ENCODE measurements at regions not wholly inside any gene's neighbourhood (a gene's known extent, or its start where the extent isn't known, plus 50 kb on each side); places are given as distances from the start of the nearest gene placed in this dataset.

GRCh38 chr11:37002831-37003230 lies 404.8 kb upstream of the RAG2 start:
- TF ChIP-seq PAX5 (IDR thresholded peaks at IDR 0.05; ENCODE audit: borderline replicate concordance, low read depth, low read length) (no peak), ZNF24 (IDR thresholded peaks at IDR 0.05) (no peak), DPF2 (IDR thresholded peaks at IDR 0.05) (no peak), CTCF (IDR thresholded peaks at IDR 0.05 in 2 of 3, conservative IDR thresholded peaks at IDR 0.05 in 1 of 3; ENCODE audit: control insufficient read depth in 2 of 3, extremely low read depth in 1 of 3, insufficient read depth in 1 of 3, low read depth in 3 of 3, low read length in 3 of 3) (no peak), TARDBP (IDR thresholded peaks at IDR 0.05; ENCODE audit: borderline replicate concordance) (no peak), RFX5 (IDR thresholded peaks at IDR 0.05; ENCODE audit: low read depth, low read length) (no peak), NR2C2 (IDR thresholded peaks at IDR 0.05; ENCODE audit: borderline replicate concordance, control insufficient read depth, insufficient read length, low read depth) (no peak), EZH2 (IDR thresholded peaks at IDR 0.05; ENCODE audit: borderline replicate concordance, control insufficient read depth, low read depth, low read length) (no peak), BRCA1 (IDR thresholded peaks at IDR 0.05; ENCODE audit: low read depth, low read length) (no peak), EP300 (IDR thresholded peaks at IDR 0.05; ENCODE audit: borderline replicate concordance in 1 of 2, control insufficient read depth in 1 of 2, low read depth in 2 of 2, low read length in 2 of 2) (no peak), SIN3A (IDR thresholded peaks at IDR 0.05; ENCODE audit: low read depth, low read length) (no peak), BMI1 (IDR thresholded peaks at IDR 0.05; ENCODE audit: borderline replicate concordance) (no peak)
- TF ChIP-seq, protein P1, sequence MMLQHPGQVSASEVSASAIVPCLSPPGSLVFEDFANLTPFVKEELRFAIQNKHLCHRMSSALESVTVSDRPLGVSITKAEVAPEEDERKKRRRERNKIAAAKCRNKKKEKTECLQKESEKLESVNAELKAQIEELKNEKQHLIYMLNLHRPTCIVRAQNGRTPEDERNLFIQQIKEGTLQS (IDR thresholded peaks at IDR 0.05; ENCODE audit: borderline replicate concordance, extremely low read depth, low read depth, low read length): no peak

Data from GM12878 (cell line).